ENCODE measurements at regions not wholly inside any gene's neighbourhood (a gene's known extent, or its start where the extent isn't known, plus 50 kb on each side); places are given as distances from the start of the nearest gene placed in this dataset.

DNA sequence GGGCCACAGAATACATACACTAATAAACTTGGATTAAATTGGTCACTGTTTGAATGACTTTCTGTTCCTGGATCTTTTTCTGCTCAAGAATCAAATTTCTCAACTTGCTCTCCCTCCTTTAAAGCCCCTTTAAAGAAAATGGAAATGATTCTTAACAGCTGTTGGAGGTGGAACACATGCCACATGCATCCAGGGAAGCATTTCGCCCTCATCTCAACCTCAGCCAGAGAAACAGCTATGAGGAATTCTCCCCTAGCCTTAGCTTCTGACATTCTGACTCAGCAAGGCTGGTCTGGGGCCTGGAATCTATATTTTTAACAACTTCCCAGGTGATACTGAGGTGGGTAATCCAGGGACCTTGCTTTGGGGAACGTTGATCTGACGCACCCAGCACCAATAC is 263.4 kb upstream of the ECI2 start:
- TF ChIP-seq ZNF565 (CRISPR knock-in tag; conservative IDR thresholded peaks at IDR 0.05; ENCODE audit: low read depth) (no peak), SNAI2 (CRISPR knock-in tag; IDR thresholded peaks at IDR 0.05) (no peak), ZC3H10 (CRISPR knock-in tag; IDR thresholded peaks at IDR 0.05) (no peak)
- no peak for ATAC-seq

DNA sequence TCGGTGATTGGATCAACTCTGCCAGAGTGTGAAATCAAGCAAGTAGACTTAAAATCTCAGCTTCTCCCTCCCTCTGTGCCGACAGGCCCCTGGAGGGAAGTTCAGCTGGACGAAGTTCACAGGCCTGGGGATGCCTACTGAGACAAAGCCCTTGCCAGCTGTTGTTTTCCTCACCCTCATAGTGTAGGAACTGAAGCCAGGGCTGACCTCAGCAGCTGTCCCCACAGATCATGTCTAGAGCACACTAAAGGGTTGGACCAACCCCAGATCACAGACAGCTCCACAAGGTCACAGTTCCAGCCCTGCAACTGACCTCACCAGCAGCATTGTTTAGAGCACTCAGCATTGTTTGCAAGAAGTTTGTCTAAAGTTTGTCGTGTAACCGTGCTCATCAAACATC is 261.9 kb upstream of the ECI2 start:
- ATAC-seq, result no peak
- no peak for TF ChIP-seq ZNF8 (CRISPR knock-in tag; IDR thresholded peaks at IDR 0.05)
- no peak for TF ChIP-seq TOX (CRISPR knock-in tag; IDR thresholded peaks at IDR 0.05; ENCODE audit: borderline replicate concordance)
- TF ChIP-seq GLIS3 (CRISPR knock-in tag; IDR thresholded peaks at IDR 0.05), result no peak
- no peak for TF ChIP-seq CSDC2 (CRISPR knock-in tag; IDR thresholded peaks at IDR 0.05)
- no peak for TF ChIP-seq ARNTL (CRISPR knock-in tag; IDR thresholded peaks at IDR 0.05; ENCODE audit: borderline replicate concordance, low read depth)
- no peak for TF ChIP-seq ESRRG (CRISPR knock-in tag; IDR thresholded peaks at IDR 0.05)
- TF ChIP-seq, protein P1, sequence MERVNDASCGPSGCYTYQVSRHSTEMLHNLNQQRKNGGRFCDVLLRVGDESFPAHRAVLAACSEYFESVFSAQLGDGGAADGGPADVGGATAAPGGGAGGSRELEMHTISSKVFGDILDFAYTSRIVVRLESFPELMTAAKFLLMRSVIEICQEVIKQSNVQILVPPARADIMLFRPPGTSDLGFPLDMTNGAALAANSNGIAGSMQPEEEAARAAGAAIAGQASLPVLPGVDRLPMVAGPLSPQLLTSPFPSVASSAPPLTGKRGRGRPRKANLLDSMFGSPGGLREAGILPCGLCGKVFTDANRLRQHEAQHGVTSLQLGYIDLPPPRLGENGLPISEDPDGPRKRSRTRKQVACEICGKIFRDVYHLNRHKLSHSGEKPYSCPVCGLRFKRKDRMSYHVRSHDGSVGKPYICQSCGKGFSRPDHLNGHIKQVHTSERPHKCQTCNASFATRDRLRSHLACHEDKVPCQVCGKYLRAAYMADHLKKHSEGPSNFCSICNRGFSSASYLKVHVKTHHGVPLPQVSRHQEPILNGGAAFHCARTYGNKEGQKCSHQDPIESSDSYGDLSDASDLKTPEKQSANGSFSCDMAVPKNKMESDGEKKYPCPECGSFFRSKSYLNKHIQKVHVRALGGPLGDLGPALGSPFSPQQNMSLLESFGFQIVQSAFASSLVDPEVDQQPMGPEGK (CRISPR knock-in tag; IDR thresholded peaks at IDR 0.05; ENCODE audit: borderline replicate concordance), result no peak
- no peak for TF ChIP-seq ZFP30 (CRISPR knock-in tag; IDR thresholded peaks at IDR 0.05)
- TF ChIP-seq, protein P2, sequence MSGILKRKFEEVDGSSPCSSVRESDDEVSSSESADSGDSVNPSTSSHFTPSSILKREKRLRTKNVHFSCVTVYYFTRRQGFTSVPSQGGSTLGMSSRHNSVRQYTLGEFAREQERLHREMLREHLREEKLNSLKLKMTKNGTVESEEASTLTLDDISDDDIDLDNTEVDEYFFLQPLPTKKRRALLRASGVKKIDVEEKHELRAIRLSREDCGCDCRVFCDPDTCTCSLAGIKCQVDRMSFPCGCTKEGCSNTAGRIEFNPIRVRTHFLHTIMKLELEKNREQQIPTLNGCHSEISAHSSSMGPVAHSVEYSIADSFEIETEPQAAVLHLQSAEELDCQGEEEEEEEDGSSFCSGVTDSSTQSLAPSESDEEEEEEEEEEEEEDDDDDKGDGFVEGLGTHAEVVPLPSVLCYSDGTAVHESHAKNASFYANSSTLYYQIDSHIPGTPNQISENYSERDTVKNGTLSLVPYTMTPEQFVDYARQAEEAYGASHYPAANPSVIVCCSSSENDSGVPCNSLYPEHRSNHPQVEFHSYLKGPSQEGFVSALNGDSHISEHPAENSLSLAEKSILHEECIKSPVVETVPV (CRISPR knock-in tag; IDR thresholded peaks at IDR 0.05), result no peak
- TF ChIP-seq, protein P3, sequence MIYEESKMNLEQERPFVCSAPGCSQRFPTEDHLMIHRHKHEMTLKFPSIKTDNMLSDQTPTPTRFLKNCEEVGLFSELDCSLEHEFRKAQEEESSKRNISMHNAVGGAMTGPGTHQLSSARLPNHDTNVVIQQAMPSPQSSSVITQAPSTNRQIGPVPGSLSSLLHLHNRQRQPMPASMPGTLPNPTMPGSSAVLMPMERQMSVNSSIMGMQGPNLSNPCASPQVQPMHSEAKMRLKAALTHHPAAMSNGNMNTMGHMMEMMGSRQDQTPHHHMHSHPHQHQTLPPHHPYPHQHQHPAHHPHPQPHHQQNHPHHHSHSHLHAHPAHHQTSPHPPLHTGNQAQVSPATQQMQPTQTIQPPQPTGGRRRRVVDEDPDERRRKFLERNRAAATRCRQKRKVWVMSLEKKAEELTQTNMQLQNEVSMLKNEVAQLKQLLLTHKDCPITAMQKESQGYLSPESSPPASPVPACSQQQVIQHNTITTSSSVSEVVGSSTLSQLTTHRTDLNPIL (CRISPR knock-in tag; IDR thresholded peaks at IDR 0.05; ENCODE audit: low read depth), result no peak
- no peak for TF ChIP-seq PPARA (CRISPR knock-in tag; IDR thresholded peaks at IDR 0.05; ENCODE audit: borderline replicate concordance)
- no peak for TF ChIP-seq ISL1 (CRISPR knock-in tag; IDR thresholded peaks at IDR 0.05)
- TF ChIP-seq ZC3H10 (CRISPR knock-in tag; IDR thresholded peaks at IDR 0.05), result no peak

DNA sequence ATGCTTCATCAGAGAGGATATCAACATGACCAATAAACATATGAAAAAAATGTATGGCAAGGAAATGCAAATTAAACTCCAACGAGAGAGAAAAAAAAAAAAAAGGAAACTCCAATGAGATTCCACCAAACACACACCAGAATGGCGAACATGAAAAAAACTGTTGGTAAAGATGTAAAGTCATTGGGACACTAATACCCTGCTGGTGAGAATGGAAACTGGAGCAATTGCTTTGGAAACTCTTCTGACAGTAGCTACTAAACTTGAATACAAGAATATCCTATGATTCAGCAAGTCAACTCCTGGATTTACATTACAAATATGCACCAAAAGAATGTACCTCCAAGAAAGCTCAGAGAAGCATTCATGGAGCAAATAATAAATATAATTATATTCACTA is 260.7 kb upstream of the ECI2 start:
- TF ChIP-seq OSR1 (CRISPR knock-in tag; IDR thresholded peaks at IDR 0.05), result no peak
- no peak for TF ChIP-seq GLIS3 (CRISPR knock-in tag; IDR thresholded peaks at IDR 0.05)
- TF ChIP-seq ESRRG (CRISPR knock-in tag; IDR thresholded peaks at IDR 0.05), result no peak
- TF ChIP-seq ZNF565 (CRISPR knock-in tag; conservative IDR thresholded peaks at IDR 0.05; ENCODE audit: low read depth), result no peak
- TF ChIP-seq, protein P1 (CRISPR knock-in tag; IDR thresholded peaks at IDR 0.05; ENCODE audit: borderline replicate concordance), result no peak
- no peak for TF ChIP-seq TOX (CRISPR knock-in tag; IDR thresholded peaks at IDR 0.05; ENCODE audit: borderline replicate concordance)
- TF ChIP-seq, protein P2 (CRISPR knock-in tag; IDR thresholded peaks at IDR 0.05), result no peak
- TF ChIP-seq ZNF8 (CRISPR knock-in tag; IDR thresholded peaks at IDR 0.05), result no peak
- no peak for TF ChIP-seq ZNF70 (CRISPR knock-in tag; IDR thresholded peaks at IDR 0.05)
- TF ChIP-seq CSDC2 (CRISPR knock-in tag; IDR thresholded peaks at IDR 0.05), result no peak
- TF ChIP-seq, protein P4, sequence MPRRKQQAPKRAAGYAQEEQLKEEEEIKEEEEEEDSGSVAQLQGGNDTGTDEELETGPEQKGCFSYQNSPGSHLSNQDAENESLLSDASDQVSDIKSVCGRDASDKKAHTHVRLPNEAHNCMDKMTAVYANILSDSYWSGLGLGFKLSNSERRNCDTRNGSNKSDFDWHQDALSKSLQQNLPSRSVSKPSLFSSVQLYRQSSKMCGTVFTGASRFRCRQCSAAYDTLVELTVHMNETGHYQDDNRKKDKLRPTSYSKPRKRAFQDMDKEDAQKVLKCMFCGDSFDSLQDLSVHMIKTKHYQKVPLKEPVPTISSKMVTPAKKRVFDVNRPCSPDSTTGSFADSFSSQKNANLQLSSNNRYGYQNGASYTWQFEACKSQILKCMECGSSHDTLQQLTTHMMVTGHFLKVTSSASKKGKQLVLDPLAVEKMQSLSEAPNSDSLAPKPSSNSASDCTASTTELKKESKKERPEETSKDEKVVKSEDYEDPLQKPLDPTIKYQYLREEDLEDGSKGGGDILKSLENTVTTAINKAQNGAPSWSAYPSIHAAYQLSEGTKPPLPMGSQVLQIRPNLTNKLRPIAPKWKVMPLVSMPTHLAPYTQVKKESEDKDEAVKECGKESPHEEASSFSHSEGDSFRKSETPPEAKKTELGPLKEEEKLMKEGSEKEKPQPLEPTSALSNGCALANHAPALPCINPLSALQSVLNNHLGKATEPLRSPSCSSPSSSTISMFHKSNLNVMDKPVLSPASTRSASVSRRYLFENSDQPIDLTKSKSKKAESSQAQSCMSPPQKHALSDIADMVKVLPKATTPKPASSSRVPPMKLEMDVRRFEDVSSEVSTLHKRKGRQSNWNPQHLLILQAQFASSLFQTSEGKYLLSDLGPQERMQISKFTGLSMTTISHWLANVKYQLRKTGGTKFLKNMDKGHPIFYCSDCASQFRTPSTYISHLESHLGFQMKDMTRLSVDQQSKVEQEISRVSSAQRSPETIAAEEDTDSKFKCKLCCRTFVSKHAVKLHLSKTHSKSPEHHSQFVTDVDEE (CRISPR knock-in tag; IDR thresholded peaks at IDR 0.05), result no peak
- no peak for TF ChIP-seq ZFP3 (CRISPR knock-in tag; IDR thresholded peaks at IDR 0.05)
- TF ChIP-seq BACH2 (CRISPR knock-in tag; IDR thresholded peaks at IDR 0.05; ENCODE audit: borderline replicate concordance), result no peak
- TF ChIP-seq, protein P3 (CRISPR knock-in tag; IDR thresholded peaks at IDR 0.05; ENCODE audit: low read depth), result no peak
- no peak for ATAC-seq

Measured in SK-N-SH treated with all-trans-retinoic acid at 6 μM for 48 hours (cell line).